ENCODE measurements at regions not wholly inside any gene's neighbourhood (a gene's known extent, or its start where the extent isn't known, plus 50 kb on each side); places are given as distances from the start of the nearest gene placed in this dataset.

GRCh38 chrX:7269589-7269988, 121.6 kb upstream of the PUDP start:
- H3K36me3 ChIP-seq, result no peaks in the 10 kb centered on the region
- intact Hi-C loops (cut with DNase I), result no loop called here
- no peak overlapping the region for H3K27ac ChIP-seq
- no peak for TF ChIP-seq CTCF (IDR thresholded peaks at IDR 0.05)
- no peak for ATAC-seq
- no peaks in the 10 kb centered on the region for H3K9me3 ChIP-seq
- H3K27me3 ChIP-seq, result no peaks in the 10 kb centered on the region
- no peak for DNase-seq
- no peaks in the 10 kb centered on the region for H3K4me1 ChIP-seq
- H3K4me3 ChIP-seq, result no peak overlapping the region

- no peaks in the 10 kb centered on the region for H3K9me3 ChIP-seq
- intact Hi-C loops (cut with DNase I), result no loop called here
- H3K4me1 ChIP-seq, result no peaks in the 10 kb centered on the region
- no peak for TF ChIP-seq CTCF (IDR thresholded peaks at IDR 0.05)
- no peaks in the 10 kb centered on the region for H3K27me3 ChIP-seq
- DNase-seq, result no peak
- ATAC-seq, result no peak
- H3K36me3 ChIP-seq, result no peaks in the 10 kb centered on the region
- H3K27ac ChIP-seq, result no peak overlapping the region
- H3K4me3 ChIP-seq, result no peak overlapping the region
Measured at GRCh38 chrX:7266288-7266687, 118.3 kb upstream of the PUDP start.

- ATAC-seq, result no peak
- no peak for TF ChIP-seq CTCF (IDR thresholded peaks at IDR 0.05)
- no peak overlapping the region for H3K27ac ChIP-seq
Measured at GRCh38 chrX:7264399-7264798, 116.4 kb upstream of the PUDP start.

GRCh38 chrX:7263961-7264360, 116.0 kb upstream of the PUDP start:
- TF ChIP-seq CTCF (IDR thresholded peaks at IDR 0.05), result no peak
- DNase-seq, result no peak

More at GRCh38 chrX:7264399-7264798, 116.4 kb upstream of the PUDP start:
- Histone ChIP-seq H3K9me3 (no peaks in the 10 kb centered on the region), H3K4me3 (no peak overlapping the region), H3K4me1 (no peaks in the 10 kb centered on the region), H3K27me3 (no peaks in the 10 kb centered on the region), H3K36me3 (no peaks in the 10 kb centered on the region)
- DNase-seq, result no peak
- intact Hi-C loops (cut with DNase I), result no loop called here

GRCh38 chrX:7263330-7263729, 115.4 kb upstream of the PUDP start:
- intact Hi-C loops (cut with DNase I), result no loop called here
- no peak for ATAC-seq
- no peak for TF ChIP-seq CTCF (IDR thresholded peaks at IDR 0.05)
- DNase-seq, result no peak
- Histone ChIP-seq H3K4me3 (no peak overlapping the region), H3K36me3 (no peaks in the 10 kb centered on the region), H3K4me1 (no peaks in the 10 kb centered on the region), H3K27ac (no peak overlapping the region), H3K9me3 (no peaks in the 10 kb centered on the region), H3K27me3 (no peaks in the 10 kb centered on the region)

More at GRCh38 chrX:7263961-7264360, 116.0 kb upstream of the PUDP start:
- intact Hi-C loops (cut with DNase I), result no loop called here
- Histone ChIP-seq H3K9me3 (no peaks in the 10 kb centered on the region), H3K4me1 (no peaks in the 10 kb centered on the region), H3K27ac (no peak overlapping the region), H3K36me3 (no peaks in the 10 kb centered on the region), H3K27me3 (no peaks in the 10 kb centered on the region), H3K4me3 (no peak overlapping the region)
- ATAC-seq, result no peak

- intact Hi-C loops (cut with DNase I), result no loop called here
- H3K4me3 ChIP-seq, result no peak overlapping the region
- H3K4me1 ChIP-seq, result no peaks in the 10 kb centered on the region
- no peaks in the 10 kb centered on the region for H3K9me3 ChIP-seq
- H3K27me3 ChIP-seq, result no peaks in the 10 kb centered on the region
- no peaks in the 10 kb centered on the region for H3K36me3 ChIP-seq
- no peak for TF ChIP-seq CTCF (IDR thresholded peaks at IDR 0.05)
- DNase-seq (no peak), ATAC-seq (no peak)
- H3K27ac ChIP-seq, result no peak overlapping the region
Measured at GRCh38 chrX:7262551-7262950, 114.6 kb upstream of the PUDP start.

Data from upper lobe of right lung (tissue), 1 donor.